ENCODE measurements at regions not wholly inside any gene's neighbourhood (a gene's known extent, or its start where the extent isn't known, plus 50 kb on each side); places are given as distances from the start of the nearest gene placed in this dataset.
"Not testable (repeated sequence)": the region's sequence is repeated elsewhere in the genome, so short reads cannot be mapped to it uniquely, and the experiment has no call there.

DNA sequence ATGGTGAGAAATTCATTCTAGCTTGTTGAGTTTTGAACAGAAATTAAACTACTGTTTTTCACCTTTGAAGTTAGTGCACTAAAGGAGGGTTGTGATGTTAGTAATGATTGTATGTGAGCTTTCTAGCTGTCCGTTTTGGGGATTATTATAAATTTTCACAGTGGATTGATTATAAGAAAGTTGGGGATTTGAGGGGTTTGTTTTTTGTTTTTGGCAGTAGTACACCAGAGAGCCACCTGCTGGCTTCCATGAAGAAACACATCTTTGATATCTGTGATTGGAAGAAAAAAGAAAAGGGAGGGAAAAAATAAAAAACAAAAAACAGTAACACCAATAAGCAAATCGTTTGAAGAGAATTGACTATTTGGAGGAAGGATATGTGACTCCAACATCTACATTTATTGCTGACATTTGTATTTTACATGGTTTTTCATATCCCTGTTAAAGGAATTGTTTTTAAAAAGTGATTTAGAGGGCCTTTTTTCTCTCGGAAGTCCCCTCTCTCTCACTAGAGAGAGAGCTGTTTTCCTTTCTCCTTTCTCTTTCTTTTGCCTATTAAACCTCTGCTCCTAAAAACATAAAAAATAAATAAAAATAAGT, 1469.5 kb upstream of the GOT2 start:
- in situ Hi-C loops (cut with MboI), result no loop called here

DNA sequence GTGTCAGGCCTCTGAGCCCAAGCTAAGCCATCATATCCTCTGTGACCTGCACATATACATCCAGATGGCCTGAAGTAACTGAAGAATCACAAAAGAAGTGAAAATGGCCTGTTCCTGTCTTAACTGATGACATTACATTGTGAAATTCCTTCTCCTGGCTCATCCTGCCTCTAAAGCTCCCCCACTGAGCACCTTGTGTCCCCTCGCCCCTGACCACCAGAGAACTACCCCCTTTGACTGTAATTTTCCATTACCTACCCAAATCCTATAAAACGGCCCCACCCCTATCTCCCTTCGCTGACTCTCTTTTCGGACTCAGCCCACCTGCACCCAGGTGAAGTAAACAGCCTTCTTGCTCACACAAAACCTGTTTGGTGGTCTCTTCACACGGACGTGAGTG, 1466.6 kb upstream of the GOT2 start:
- H3F3A ChIP-seq (ENCODE audit: insufficient read depth); H3K9me3 ChIP-seq (ENCODE audit: low read depth); H2AFZ ChIP-seq; H3K27me3 ChIP-seq (replicated peaks; ENCODE audit: insufficient read depth); H3K9ac ChIP-seq; H4K20me1 ChIP-seq (ENCODE audit: insufficient read depth); H3K36me3 ChIP-seq (ENCODE audit: low read depth); H3K9me2 ChIP-seq (ENCODE audit: insufficient read depth); H3K79me2 ChIP-seq (ENCODE audit: insufficient read depth); DNase-seq; H3K4me3 ChIP-seq; H3K27ac ChIP-seq; H3K4me2 ChIP-seq (ENCODE audit: unreplicated experiment); H3K4me1 ChIP-seq (ENCODE audit: insufficient read depth); in situ Hi-C loops (cut with MboI): not testable (repeated sequence)
- WGBS, 2 experiments (ENCODE audit: low coverage in 1 of 2, low lambda C conversion rate in 2 of 2, missing lambda C conversion rate in 2 of 2), result 22 to 33% methylated on average over 6 of the region's 6 CpGs

More for the DNA sequence above, 1469.5 kb upstream of the GOT2 start:
- H2AFZ ChIP-seq, result no peak overlapping the region
- H3K4me2 ChIP-seq (ENCODE audit: unreplicated experiment), result no peak overlapping the region
- H3K9ac ChIP-seq, result no peak overlapping the region
- no peaks in the 10 kb centered on the region for H4K20me1 ChIP-seq (ENCODE audit: insufficient read depth)
- H3K4me3 ChIP-seq, result no peak overlapping the region
- 11 to 13% methylated on average over 3 of the region's 3 CpGs for WGBS, 2 experiments (ENCODE audit: low coverage in 1 of 2, low lambda C conversion rate in 2 of 2, missing lambda C conversion rate in 2 of 2)
- H3K27ac ChIP-seq, result no peak overlapping the region
- H3K9me2 ChIP-seq (ENCODE audit: insufficient read depth), result no peaks in the 10 kb centered on the region
- no peaks in the 10 kb centered on the region for H3K4me1 ChIP-seq (ENCODE audit: insufficient read depth)
- TF ChIP-seq EZH2 (IDR thresholded peaks at IDR 0.05; ENCODE audit: insufficient read depth, poor library complexity, severe bottlenecking) (no peak), EZH2phosphoT487 (IDR thresholded peaks at IDR 0.05; ENCODE audit: insufficient read depth, low read depth) (no peak)
- no peaks in the 10 kb centered on the region for H3F3A ChIP-seq (ENCODE audit: insufficient read depth)
- peak; percentile 29 for DNase-seq
- no peaks in the 10 kb centered on the region for H3K79me2 ChIP-seq (ENCODE audit: insufficient read depth)
- H3K9me3 ChIP-seq (ENCODE audit: low read depth), result no peaks in the 10 kb centered on the region
- H3K36me3 ChIP-seq (ENCODE audit: low read depth), result no peaks in the 10 kb centered on the region
- H3K27me3 ChIP-seq (replicated peaks; ENCODE audit: insufficient read depth), result no peaks in the 10 kb centered on the region

DNA sequence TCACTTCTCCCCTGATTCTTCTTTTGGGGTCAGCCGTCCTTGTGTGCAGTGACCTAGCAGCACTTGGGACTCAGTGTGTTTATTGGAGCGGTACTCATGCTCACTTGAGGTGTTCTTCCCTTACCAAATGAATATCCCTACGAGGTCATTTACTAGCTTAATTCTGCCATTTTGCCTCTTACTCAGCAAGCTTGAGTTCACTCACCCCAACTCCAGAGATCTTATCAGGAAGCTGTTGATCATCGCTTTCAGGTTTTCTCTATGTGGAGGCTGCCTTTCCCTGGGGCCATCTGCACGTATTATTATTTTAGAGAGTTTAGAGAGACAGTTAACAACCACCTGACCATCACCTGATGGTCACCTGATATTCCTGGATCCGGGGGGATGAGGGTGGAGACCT, 1466.0 kb upstream of the GOT2 start:
- Histone ChIP-seq H3K9me2 (ENCODE audit: insufficient read depth) (no peaks in the 10 kb centered on the region), H3K9ac (no peak overlapping the region), H3K27ac (no peak overlapping the region), H3K4me2 (ENCODE audit: unreplicated experiment) (no peak overlapping the region), H3K4me1 (ENCODE audit: insufficient read depth) (no peaks in the 10 kb centered on the region), H3K79me2 (ENCODE audit: insufficient read depth) (no peaks in the 10 kb centered on the region), H2AFZ (no peak overlapping the region), H3K27me3 (replicated peaks; ENCODE audit: insufficient read depth) (no peaks in the 10 kb centered on the region), H3K9me3 (ENCODE audit: low read depth) (no peaks in the 10 kb centered on the region), H3K4me3 (no peak overlapping the region), H3F3A (ENCODE audit: insufficient read depth) (no peaks in the 10 kb centered on the region), H3K36me3 (ENCODE audit: low read depth) (no peaks in the 10 kb centered on the region), H4K20me1 (ENCODE audit: insufficient read depth) (no peaks in the 10 kb centered on the region)
- no peak for DNase-seq
- in situ Hi-C loops (cut with MboI), result no loop called here
- no peak for TF ChIP-seq EZH2 (IDR thresholded peaks at IDR 0.05; ENCODE audit: insufficient read depth, poor library complexity, severe bottlenecking)
- no peak for TF ChIP-seq EZH2phosphoT487 (IDR thresholded peaks at IDR 0.05; ENCODE audit: insufficient read depth, low read depth)
- 24 to 30% methylated on average over 6 of the region's 6 CpGs for WGBS, 2 experiments (ENCODE audit: low coverage in 1 of 2, low lambda C conversion rate in 2 of 2, missing lambda C conversion rate in 2 of 2)

DNA sequence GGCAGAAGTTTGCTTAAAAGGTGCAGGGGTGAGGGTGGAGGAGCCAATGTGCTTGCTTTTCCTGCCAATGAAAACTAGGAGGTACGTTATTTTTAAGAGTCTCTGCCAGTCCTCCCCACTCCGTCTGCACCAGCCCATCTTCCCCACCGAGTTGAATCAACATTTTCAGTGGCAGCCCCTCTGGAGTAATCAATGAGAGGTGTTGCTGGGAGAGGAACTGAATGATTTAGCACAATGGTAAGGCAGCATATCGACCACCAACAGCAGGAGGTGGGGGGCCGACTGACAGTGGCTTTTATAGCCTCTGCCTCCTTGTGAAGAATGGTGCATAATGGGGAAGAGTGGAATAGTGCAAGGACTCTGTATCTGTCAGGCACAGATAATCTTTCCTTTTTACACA, 1465.0 kb upstream of the GOT2 start:
- TF ChIP-seq EZH2phosphoT487 (IDR thresholded peaks at IDR 0.05; ENCODE audit: insufficient read depth, low read depth) (no peak), EZH2 (IDR thresholded peaks at IDR 0.05; ENCODE audit: insufficient read depth, poor library complexity, severe bottlenecking) (no peak)
- Histone ChIP-seq H3K79me2 (ENCODE audit: insufficient read depth) (no peaks in the 10 kb centered on the region), H2AFZ (no peak overlapping the region), H3K4me2 (ENCODE audit: unreplicated experiment) (no peak overlapping the region), H3K27me3 (replicated peaks; ENCODE audit: insufficient read depth) (no peaks in the 10 kb centered on the region), H3K9me2 (ENCODE audit: insufficient read depth) (no peaks in the 10 kb centered on the region), H3F3A (ENCODE audit: insufficient read depth) (no peaks in the 10 kb centered on the region), H3K4me3 (no peak overlapping the region), H3K9ac (no peak overlapping the region), H3K9me3 (ENCODE audit: low read depth) (no peaks in the 10 kb centered on the region), H3K4me1 (ENCODE audit: insufficient read depth) (no peaks in the 10 kb centered on the region), H3K36me3 (ENCODE audit: low read depth) (no peaks in the 10 kb centered on the region), H3K27ac (no peak overlapping the region), H4K20me1 (ENCODE audit: insufficient read depth) (no peaks in the 10 kb centered on the region)
- in situ Hi-C loops (cut with MboI), result no loop called here
- no peak for DNase-seq
- 4 to 5% methylated on average over 5 of the region's 5 CpGs for WGBS, 2 experiments (ENCODE audit: low coverage in 1 of 2, low lambda C conversion rate in 2 of 2, missing lambda C conversion rate in 2 of 2)

DNA sequence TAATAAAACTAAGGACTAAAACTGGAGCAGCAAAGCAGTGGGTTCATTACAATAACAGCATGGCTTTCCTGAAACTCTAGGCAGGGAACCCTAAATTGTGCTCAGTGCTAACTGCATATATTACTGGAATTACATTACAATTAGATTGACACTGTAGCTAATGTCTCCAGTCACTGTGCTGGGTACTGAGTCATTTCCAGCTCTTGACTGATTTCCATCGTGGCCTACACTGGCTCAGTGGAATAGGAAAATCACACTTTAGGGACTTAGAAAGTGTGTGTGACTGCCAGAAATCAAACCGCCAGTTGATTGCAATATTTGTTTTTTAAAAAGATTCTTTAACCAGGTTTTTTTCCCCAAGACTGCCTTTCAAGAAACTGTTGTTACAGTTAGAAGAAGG, 1447.4 kb upstream of the GOT2 start:
- H2AFZ ChIP-seq, result no peak overlapping the region
- no peaks in the 10 kb centered on the region for H3K36me3 ChIP-seq (ENCODE audit: low read depth)
- no peaks in the 10 kb centered on the region for H3F3A ChIP-seq (ENCODE audit: insufficient read depth)
- no peaks in the 10 kb centered on the region for H3K9me3 ChIP-seq (ENCODE audit: low read depth)
- no peak overlapping the region for H3K4me2 ChIP-seq (ENCODE audit: unreplicated experiment)
- H3K4me3 ChIP-seq, result no peak overlapping the region
- H3K27ac ChIP-seq, result no peak overlapping the region
- WGBS, 2 experiments (ENCODE audit: low coverage in 1 of 2, low lambda C conversion rate in 2 of 2, missing lambda C conversion rate in 2 of 2), result 23 to 24% methylated on average over 2 of the region's 2 CpGs
- no peak overlapping the region for H3K9ac ChIP-seq
- H3K9me2 ChIP-seq (ENCODE audit: insufficient read depth), result no peaks in the 10 kb centered on the region
- no peaks in the 10 kb centered on the region for H3K27me3 ChIP-seq (replicated peaks; ENCODE audit: insufficient read depth)
- no peak for DNase-seq
- TF ChIP-seq EZH2phosphoT487 (IDR thresholded peaks at IDR 0.05; ENCODE audit: insufficient read depth, low read depth) (no peak), EZH2 (IDR thresholded peaks at IDR 0.05; ENCODE audit: insufficient read depth, poor library complexity, severe bottlenecking) (no peak)
- in situ Hi-C loops (cut with MboI), result no loop called here
- H4K20me1 ChIP-seq (ENCODE audit: insufficient read depth), result no peaks in the 10 kb centered on the region
- H3K4me1 ChIP-seq (ENCODE audit: insufficient read depth), result no peaks in the 10 kb centered on the region
- no peaks in the 10 kb centered on the region for H3K79me2 ChIP-seq (ENCODE audit: insufficient read depth)
